ENCODE measurements at regions not wholly inside any gene's neighbourhood (a gene's known extent, or its start where the extent isn't known, plus 50 kb on each side); places are given as distances from the start of the nearest gene placed in this dataset.

- no peak overlapping the region for H3K4me3 ChIP-seq (ENCODE audit: low read length in 2 of 2)
- H3K9me3 ChIP-seq (ENCODE audit: control insufficient read depth, low read length): no peaks in the 10 kb centered on the region
- 93 to 95% methylated on average over 4 of the region's 4 CpGs for WGBS, 2 donors
- DNase-seq (no peak), ATAC-seq (ENCODE audit: low FRiP score) (no peak)
- no peaks in the 10 kb centered on the region for H3K4me1 ChIP-seq (ENCODE audit: control insufficient read depth in 1 of 2, insufficient read depth in 2 of 2, low read length in 2 of 2)
- intact Hi-C loops (cut with DNase I): no loop called here
- H3K27ac ChIP-seq (ENCODE audit: low read depth in 1 of 2, low read length in 2 of 2): no peak overlapping the region
- H3K27me3 ChIP-seq (ENCODE audit: control insufficient read depth in 1 of 2, insufficient read depth in 2 of 2, low read length in 1 of 2): no peaks in the 10 kb centered on the region
- no peaks in the 10 kb centered on the region for H3K36me3 ChIP-seq (ENCODE audit: control insufficient read depth in 1 of 2, insufficient read depth in 2 of 2, low read length in 1 of 2)
Measured at GRCh38 chr20:40471261-40471629, 217.8 kb downstream of the MAFB start.

DNA sequence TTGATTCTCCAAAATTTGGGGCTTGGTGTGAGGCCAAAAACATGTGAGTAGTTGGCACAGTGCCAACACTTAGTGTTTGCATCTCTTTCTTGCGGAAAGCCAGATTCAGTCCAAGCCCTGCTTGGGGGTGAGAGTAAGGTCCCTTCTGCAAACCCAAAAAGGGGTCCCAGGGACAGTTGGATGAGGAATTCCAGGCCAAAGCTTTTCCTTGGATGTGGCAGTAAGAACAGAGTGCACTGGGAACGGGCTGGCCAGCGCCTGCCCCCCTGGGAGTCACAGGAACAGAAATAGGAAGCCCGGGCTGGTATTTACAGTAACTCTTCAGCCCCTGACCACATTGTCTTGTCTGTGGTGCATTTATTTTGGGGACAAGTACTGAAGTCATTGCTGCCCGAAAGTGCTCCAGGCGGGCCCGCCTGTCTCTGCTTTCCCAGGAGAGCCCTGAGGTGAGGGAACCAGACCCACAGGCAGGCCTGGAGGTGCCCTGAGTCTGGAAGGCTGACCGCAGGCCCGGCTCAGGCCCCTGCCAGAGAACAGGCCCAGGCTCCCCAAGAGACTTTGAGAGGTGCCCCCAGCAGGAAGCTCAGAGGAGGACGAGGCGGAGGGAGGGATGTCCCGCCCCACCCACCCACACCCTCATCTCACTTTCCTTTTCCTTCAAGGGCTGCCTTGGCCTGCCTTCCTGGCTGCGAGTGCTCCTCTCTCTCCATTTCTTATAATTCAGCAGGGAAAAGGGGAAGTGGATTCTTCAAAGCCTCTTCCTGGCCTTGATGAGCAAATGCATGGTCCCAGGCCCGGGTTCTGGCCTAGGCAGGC, 218.4 kb downstream of the MAFB start:
- ATAC-seq (ENCODE audit: low FRiP score): peak; percentile 31
- intact Hi-C loops (cut with DNase I): no loop called here
- no peak overlapping the region for H3K27ac ChIP-seq (ENCODE audit: low read depth in 1 of 2, low read length in 2 of 2)

GRCh38 chr20:40468759-40469158, 220.3 kb downstream of the MAFB start:
- H3K36me3 ChIP-seq (ENCODE audit: control insufficient read depth in 1 of 2, insufficient read depth in 2 of 2, low read length in 1 of 2): no peaks in the 10 kb centered on the region
- H3K4me3 ChIP-seq (ENCODE audit: low read length in 2 of 2): no peak overlapping the region
- DNase-seq (no peak), ATAC-seq (ENCODE audit: low FRiP score) (no peak)
- H3K4me1 ChIP-seq (ENCODE audit: control insufficient read depth in 1 of 2, insufficient read depth in 2 of 2, low read length in 2 of 2): no peaks in the 10 kb centered on the region
- WGBS, 2 donors: 93% methylated on average over 3 of the region's 3 CpGs
- H3K9me3 ChIP-seq (ENCODE audit: control insufficient read depth, low read length): no peaks in the 10 kb centered on the region
- no peak overlapping the region for H3K27ac ChIP-seq (ENCODE audit: low read depth in 1 of 2, low read length in 2 of 2)
- intact Hi-C loops (cut with DNase I): no loop called here
- H3K27me3 ChIP-seq (ENCODE audit: control insufficient read depth in 1 of 2, insufficient read depth in 2 of 2, low read length in 1 of 2): no peaks in the 10 kb centered on the region

More for the DNA sequence above, 218.4 kb downstream of the MAFB start:
- no peaks in the 10 kb centered on the region for H3K36me3 ChIP-seq (ENCODE audit: control insufficient read depth in 1 of 2, insufficient read depth in 2 of 2, low read length in 1 of 2)
- peak in 1 of 2 donors; percentile 66 for DNase-seq
- H3K4me3 ChIP-seq (ENCODE audit: low read length in 2 of 2): no peak overlapping the region
- no peaks in the 10 kb centered on the region for H3K9me3 ChIP-seq (ENCODE audit: control insufficient read depth, low read length)
- H3K4me1 ChIP-seq (ENCODE audit: control insufficient read depth in 1 of 2, insufficient read depth in 2 of 2, low read length in 2 of 2): no peaks in the 10 kb centered on the region
- H3K27me3 ChIP-seq (ENCODE audit: control insufficient read depth in 1 of 2, insufficient read depth in 2 of 2, low read length in 1 of 2): no peaks in the 10 kb centered on the region
- 75 to 82% methylated on average over 14 of the region's 14 CpGs for WGBS, 2 donors

DNA sequence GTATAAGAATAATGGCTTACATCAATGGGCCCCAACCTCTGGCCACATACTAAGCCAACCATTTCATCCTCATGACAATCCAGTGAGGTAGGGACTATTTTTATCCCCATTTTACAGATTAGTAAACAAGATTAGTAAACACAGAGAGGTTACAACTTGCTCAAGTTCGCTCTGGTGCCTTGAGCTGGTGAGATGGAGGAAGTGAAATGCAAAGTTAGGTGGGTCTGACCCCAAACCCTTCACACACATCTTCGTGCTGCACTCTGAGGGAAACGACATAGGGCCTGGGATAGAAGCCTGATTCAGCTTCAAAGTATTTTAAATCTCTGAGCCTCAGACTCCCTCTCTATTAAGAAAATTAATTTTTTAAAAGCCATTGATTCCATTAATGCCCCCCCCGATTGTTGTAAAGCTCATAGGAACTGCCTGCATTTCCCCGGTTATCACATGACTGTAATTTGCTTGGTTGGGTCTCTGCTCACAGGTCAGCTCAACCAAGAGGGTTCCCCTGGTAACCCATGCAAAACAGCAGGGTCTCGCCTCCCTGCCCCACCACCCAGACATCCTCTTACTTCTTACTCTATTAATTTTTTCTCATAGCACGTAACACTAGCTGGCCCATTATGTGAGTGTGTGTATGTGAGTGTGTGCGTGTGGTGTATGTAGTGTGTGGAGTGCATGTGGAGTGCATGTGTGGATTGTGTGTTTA, 221.2 kb downstream of the MAFB start:
- WGBS, 2 donors: 94 to 98% methylated on average over 8 of the region's 8 CpGs
- ATAC-seq (ENCODE audit: low FRiP score) (no peak), DNase-seq (no peak)
- H3K4me1 ChIP-seq (ENCODE audit: control insufficient read depth in 1 of 2, insufficient read depth in 2 of 2, low read length in 2 of 2): no peaks in the 10 kb centered on the region
- intact Hi-C loops (cut with DNase I): no loop called here
- no peaks in the 10 kb centered on the region for H3K36me3 ChIP-seq (ENCODE audit: control insufficient read depth in 1 of 2, insufficient read depth in 2 of 2, low read length in 1 of 2)
- H3K9me3 ChIP-seq (ENCODE audit: control insufficient read depth, low read length): no peaks in the 10 kb centered on the region
- H3K27me3 ChIP-seq (ENCODE audit: control insufficient read depth in 1 of 2, insufficient read depth in 2 of 2, low read length in 1 of 2): no peaks in the 10 kb centered on the region
- no peak overlapping the region for H3K27ac ChIP-seq (ENCODE audit: low read depth in 1 of 2, low read length in 2 of 2)
- H3K4me3 ChIP-seq (ENCODE audit: low read length in 2 of 2): no peak overlapping the region

DNA sequence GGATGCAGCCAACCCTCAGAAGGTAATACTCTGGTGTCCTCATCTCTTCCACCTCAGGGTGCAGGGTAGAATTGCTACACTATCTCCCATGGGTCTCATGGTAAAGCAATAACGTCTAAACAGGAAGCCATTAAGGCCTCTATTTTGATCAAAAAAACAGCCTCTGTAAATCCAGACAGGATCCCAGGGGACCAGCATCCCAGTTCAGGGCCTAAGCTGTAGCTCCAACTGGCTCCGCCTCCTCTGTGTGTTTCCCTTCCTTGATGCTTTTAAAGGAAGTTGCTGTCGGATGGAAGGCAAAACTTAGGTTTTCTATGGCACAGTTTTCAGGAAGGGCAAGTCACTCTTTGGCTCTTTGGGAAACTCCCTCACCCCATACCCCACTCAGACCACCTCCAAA, 222.0 kb downstream of the MAFB start:
- Histone ChIP-seq H3K9me3 (ENCODE audit: control insufficient read depth, low read length) (no peaks in the 10 kb centered on the region), H3K4me1 (ENCODE audit: control insufficient read depth in 1 of 2, insufficient read depth in 2 of 2, low read length in 2 of 2) (no peaks in the 10 kb centered on the region), H3K27me3 (ENCODE audit: control insufficient read depth in 1 of 2, insufficient read depth in 2 of 2, low read length in 1 of 2) (no peaks in the 10 kb centered on the region), H3K36me3 (ENCODE audit: control insufficient read depth in 1 of 2, insufficient read depth in 2 of 2, low read length in 1 of 2) (no peaks in the 10 kb centered on the region), H3K4me3 (ENCODE audit: low read length in 2 of 2) (no peak overlapping the region), H3K27ac (ENCODE audit: low read depth in 1 of 2, low read length in 2 of 2) (no peak overlapping the region)
- 55 to 63% methylated on average over 3 of the region's 3 CpGs for WGBS, 2 donors
- intact Hi-C loops (cut with DNase I): no loop called here
- DNase-seq (peak in 1 of 2 donors; percentile 51), ATAC-seq (ENCODE audit: low FRiP score) (no peak)

DNA sequence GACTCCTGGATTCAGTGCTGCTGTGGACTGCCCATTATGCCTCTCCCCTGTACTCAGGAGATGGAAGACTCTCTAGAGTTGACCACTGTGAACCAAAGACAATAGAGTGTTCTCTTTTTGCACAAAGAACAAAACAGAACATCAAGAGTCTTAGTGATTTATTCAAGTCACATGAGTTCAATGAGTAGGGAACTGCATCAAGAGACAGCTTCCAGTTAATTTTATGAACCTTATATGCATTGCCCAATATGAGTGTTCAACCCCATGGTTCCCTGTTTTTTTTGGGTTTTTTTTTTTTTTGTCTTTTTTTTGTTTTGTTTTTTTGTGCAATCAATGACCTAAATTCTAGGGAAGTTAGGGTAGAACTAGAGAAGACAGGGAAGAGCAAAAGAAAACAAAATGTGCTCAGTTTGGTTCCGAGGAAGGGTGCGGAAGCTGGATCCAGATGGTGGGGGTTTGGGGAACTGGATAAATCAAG, 224.3 kb downstream of the MAFB start:
- H3K4me1 ChIP-seq (ENCODE audit: control insufficient read depth in 1 of 2, insufficient read depth in 2 of 2, low read length in 2 of 2): no peaks in the 10 kb centered on the region
- WGBS, 2 donors: 94 to 95% methylated on average over 2 of the region's 2 CpGs
- ATAC-seq (ENCODE audit: low FRiP score) (no peak), DNase-seq (no peak)
- H3K27ac ChIP-seq (ENCODE audit: low read depth in 1 of 2, low read length in 2 of 2): no peak overlapping the region
- no peaks in the 10 kb centered on the region for H3K36me3 ChIP-seq (ENCODE audit: control insufficient read depth in 1 of 2, insufficient read depth in 2 of 2, low read length in 1 of 2)
- H3K27me3 ChIP-seq (ENCODE audit: control insufficient read depth in 1 of 2, insufficient read depth in 2 of 2, low read length in 1 of 2): no peaks in the 10 kb centered on the region
- H3K4me3 ChIP-seq (ENCODE audit: low read length in 2 of 2): no peak overlapping the region
- H3K9me3 ChIP-seq (ENCODE audit: control insufficient read depth, low read length): no peaks in the 10 kb centered on the region
- intact Hi-C loops (cut with DNase I): no loop called here

- ATAC-seq (ENCODE audit: low FRiP score) (no peak), DNase-seq (peak in 1 of 2 donors; percentile 82)
- Histone ChIP-seq H3K27me3 (ENCODE audit: control insufficient read depth in 1 of 2, insufficient read depth in 2 of 2, low read length in 1 of 2) (peaks cover 0 to 2% of the 10 kb centered on the region in 2 donors), H3K27ac (ENCODE audit: low read depth in 1 of 2, low read length in 2 of 2) (no peak overlapping the region), H3K4me1 (ENCODE audit: control insufficient read depth in 1 of 2, insufficient read depth in 2 of 2, low read length in 2 of 2) (no peaks in the 10 kb centered on the region), H3K36me3 (ENCODE audit: control insufficient read depth in 1 of 2, insufficient read depth in 2 of 2, low read length in 1 of 2) (no peaks in the 10 kb centered on the region), H3K9me3 (ENCODE audit: control insufficient read depth, low read length) (peaks cover 1% of the 10 kb centered on the region), H3K4me3 (ENCODE audit: low read length in 2 of 2) (no peak overlapping the region)
- WGBS, 2 donors: 71 to 72% methylated on average over 6 of the region's 6 CpGs
- intact Hi-C loops (cut with DNase I): no loop called here
Measured at GRCh38 chr20:40463171-40463570, 225.9 kb downstream of the MAFB start.

GRCh38 chr20:40462566-40462965, 226.5 kb downstream of the MAFB start:
- no peak for ATAC-seq (ENCODE audit: low FRiP score)
- no peak overlapping the region for H3K27ac ChIP-seq (ENCODE audit: low read depth in 1 of 2, low read length in 2 of 2)
- H3K4me1 ChIP-seq (ENCODE audit: control insufficient read depth in 1 of 2, insufficient read depth in 2 of 2, low read length in 2 of 2): no peaks in the 10 kb centered on the region
- H3K4me3 ChIP-seq (ENCODE audit: low read length in 2 of 2): no peak overlapping the region
- WGBS, 2 donors: 81 to 87% methylated on average over 1 of the region's 1 CpG
- no peak for DNase-seq
- peaks cover 0 to 2% of the 10 kb centered on the region in 2 donors for H3K27me3 ChIP-seq (ENCODE audit: control insufficient read depth in 1 of 2, insufficient read depth in 2 of 2, low read length in 1 of 2)
- intact Hi-C loops (cut with DNase I): no loop called here
- H3K36me3 ChIP-seq (ENCODE audit: control insufficient read depth in 1 of 2, insufficient read depth in 2 of 2, low read length in 1 of 2): no peaks in the 10 kb centered on the region
- H3K9me3 ChIP-seq (ENCODE audit: control insufficient read depth, low read length): peaks cover 1% of the 10 kb centered on the region

DNA sequence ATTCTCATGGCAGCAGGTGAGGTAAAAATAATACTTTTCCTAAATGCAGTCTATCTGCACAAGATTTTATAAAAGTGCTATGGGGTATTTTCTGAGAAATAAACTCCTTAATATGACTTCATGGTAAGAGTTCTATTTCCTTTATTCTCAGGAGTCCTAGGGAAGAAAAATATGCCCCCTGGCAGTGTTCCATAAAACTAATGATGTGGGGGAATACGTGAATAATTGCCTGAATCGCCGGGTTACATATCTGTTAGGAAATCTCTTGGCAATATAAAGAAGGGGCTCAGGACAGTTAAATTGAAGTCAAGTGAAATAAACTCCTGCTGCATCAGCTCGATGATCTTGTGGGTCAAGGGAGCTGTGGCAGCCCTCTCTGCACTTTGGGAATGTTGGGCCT, 229.7 kb downstream of the MAFB start:
- Histone ChIP-seq H3K36me3 (ENCODE audit: control insufficient read depth in 1 of 2, insufficient read depth in 2 of 2, low read length in 1 of 2) (no peaks in the 10 kb centered on the region), H3K27ac (ENCODE audit: low read depth in 1 of 2, low read length in 2 of 2) (no peak overlapping the region), H3K9me3 (ENCODE audit: control insufficient read depth, low read length) (peaks cover 1% of the 10 kb centered on the region), H3K4me1 (ENCODE audit: control insufficient read depth in 1 of 2, insufficient read depth in 2 of 2, low read length in 2 of 2) (no peaks in the 10 kb centered on the region), H3K27me3 (ENCODE audit: control insufficient read depth in 1 of 2, insufficient read depth in 2 of 2, low read length in 1 of 2) (peaks cover 0 to 2% of the 10 kb centered on the region in 2 donors), H3K4me3 (ENCODE audit: low read length in 2 of 2) (no peak overlapping the region)
- DNase-seq: no peak
- 18 to 28% methylated on average over 4 of the region's 4 CpGs for WGBS, 2 donors
- ATAC-seq (ENCODE audit: low FRiP score): no peak
- intact Hi-C loops (cut with DNase I): no loop called here
